ENCODE measurements at regions not wholly inside any gene's neighbourhood (a gene's known extent, or its start where the extent isn't known, plus 50 kb on each side); places are given as distances from the start of the nearest gene placed in this dataset.

DNA sequence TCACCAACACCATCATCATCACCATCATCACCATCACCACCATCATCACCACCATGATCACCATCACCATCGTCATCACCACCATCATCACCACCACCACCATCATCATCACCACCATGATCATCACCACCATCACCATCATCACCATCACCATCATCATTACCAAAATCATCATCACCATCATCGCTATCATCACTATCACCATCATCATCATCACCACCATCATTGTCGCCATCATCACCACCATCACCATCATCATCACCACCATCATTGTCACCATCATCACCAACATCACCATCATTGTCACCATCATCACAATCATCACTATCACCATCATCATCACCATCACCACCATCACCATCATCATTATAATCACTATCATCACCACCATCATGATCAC, 893.5 kb downstream of the TBC1D22A start:
- no peak for DNase-seq (ENCODE audit: low read depth in 3 of 3)

DNA sequence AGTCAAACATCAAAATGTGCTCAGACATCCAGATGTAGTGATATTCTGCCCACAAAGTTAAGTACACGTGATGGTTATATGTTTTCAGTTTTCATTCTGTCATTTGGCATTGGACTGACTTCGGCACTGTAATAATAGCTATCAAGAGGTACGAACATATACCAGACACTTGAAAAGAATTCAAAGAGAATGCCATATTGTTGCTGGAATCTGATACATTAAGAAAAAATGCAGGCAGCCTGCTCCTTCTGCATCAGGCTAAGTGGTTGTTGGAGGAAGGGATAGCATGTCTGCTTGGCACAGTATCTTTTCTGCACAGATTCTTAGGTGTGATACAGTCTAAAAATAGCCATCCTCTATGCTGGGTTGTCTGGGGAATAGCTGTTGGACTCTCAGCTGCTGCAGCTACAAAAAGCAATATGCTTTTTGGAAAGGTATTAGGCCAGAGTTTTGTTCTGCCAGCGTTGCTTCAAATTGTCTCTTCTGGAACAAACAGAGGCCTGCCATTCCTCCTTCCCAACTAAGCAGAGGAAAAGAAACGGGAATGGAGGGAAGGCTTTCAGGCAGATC, 892.6 kb downstream of the TBC1D22A start:
- DNase-seq (ENCODE audit: low read depth in 3 of 3): no peak

- no peak for DNase-seq (ENCODE audit: low read depth in 3 of 3)
Observed at GRCh38 chr22:47653921-47654320, 891.5 kb downstream of the TBC1D22A start.

DNA sequence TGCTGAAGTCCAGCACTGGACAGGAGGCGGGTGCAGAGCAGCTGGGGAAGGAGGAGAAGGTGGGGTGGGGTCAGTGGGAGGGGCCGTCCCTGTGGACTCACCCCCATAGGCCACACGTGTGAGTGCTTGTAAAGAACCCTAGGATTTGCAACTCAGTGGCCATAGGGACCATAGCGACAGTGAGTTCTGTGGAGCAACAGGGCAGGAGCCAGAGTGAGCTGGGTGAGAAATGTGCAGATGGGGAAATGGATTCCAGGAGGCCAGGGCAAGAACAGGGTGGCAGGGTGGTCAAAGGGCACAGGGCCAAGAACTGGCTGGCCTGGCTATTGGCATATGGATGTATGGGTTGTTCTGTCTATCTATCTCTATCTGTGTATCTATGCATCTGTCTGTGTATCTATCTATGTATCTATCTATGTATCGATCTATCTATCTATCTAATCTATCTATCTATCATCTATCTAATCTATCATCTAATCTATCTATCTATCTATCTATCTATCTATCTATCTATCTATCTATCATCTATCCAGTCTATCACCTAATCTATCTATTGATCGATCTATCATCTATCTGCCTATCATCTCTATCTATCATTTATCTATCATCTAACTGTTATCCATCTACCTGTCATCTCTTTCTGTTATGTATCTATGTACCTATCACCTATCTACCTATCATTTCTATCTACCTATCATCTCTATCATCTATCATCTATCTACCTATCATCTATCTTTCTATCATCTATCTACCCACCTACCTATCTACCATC, 889.0 kb downstream of the TBC1D22A start:
- DNase-seq (ENCODE audit: low read depth in 3 of 3): no peak

GRCh38 chr22:47647720-47648119, 885.3 kb downstream of the TBC1D22A start:
- DNase-seq (ENCODE audit: low read depth in 3 of 3): no peak

- no peak for DNase-seq (ENCODE audit: low read depth in 3 of 3)
Observed at GRCh38 chr22:47647181-47647580, 884.7 kb downstream of the TBC1D22A start.

- no peak for DNase-seq (ENCODE audit: low read depth in 3 of 3)
Observed at GRCh38 chr22:47645923-47646322, 883.5 kb downstream of the TBC1D22A start.

- no peak for DNase-seq (ENCODE audit: low read depth in 3 of 3)
Observed at GRCh38 chr22:47645450-47645914, 883.0 kb downstream of the TBC1D22A start.

DNA sequence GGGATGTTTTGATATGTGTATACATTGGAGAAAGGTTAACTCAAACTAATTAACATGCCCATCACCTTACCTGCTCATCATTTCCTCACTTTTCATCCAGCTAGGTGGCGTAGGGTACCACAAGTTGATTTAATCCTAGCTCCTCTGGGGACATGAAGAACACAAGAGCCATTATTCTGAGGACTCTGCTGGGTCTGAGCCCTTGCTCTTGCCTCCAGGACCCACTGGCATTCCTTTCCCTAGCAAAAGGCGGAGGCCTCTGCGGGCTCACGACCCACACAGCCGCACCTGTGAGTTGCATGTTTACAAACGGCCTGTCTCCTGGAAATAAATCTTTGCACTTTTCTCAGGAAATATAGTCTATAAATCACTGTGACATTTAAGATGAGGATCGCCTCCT, 871.9 kb downstream of the TBC1D22A start:
- DNase-seq (ENCODE audit: low read depth in 3 of 3): no peak

GRCh38 chr22:47633111-47633510, 870.7 kb downstream of the TBC1D22A start:
- DNase-seq (ENCODE audit: low read depth in 3 of 3): no peak

DNA sequence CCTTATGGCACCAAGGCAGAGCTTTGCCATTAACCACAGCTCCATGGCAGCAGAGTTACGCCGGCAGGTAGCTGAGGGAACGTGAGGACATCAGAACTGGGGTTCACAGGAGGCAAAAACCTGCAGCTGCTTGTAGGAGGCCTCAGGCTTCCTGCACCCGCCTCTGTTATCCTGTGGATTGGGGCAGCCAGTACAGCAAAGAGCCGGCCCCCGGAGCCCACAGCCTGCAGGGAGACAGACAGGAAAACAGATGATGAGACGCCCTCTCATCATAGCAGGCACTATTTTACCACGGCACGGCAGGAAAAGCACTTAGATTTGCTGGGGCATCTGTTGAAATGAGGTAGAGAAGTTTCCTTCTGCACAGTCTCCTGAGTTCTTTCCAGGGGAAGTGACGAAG, 870.3 kb downstream of the TBC1D22A start:
- no peak for DNase-seq (ENCODE audit: low read depth in 3 of 3)

DNA sequence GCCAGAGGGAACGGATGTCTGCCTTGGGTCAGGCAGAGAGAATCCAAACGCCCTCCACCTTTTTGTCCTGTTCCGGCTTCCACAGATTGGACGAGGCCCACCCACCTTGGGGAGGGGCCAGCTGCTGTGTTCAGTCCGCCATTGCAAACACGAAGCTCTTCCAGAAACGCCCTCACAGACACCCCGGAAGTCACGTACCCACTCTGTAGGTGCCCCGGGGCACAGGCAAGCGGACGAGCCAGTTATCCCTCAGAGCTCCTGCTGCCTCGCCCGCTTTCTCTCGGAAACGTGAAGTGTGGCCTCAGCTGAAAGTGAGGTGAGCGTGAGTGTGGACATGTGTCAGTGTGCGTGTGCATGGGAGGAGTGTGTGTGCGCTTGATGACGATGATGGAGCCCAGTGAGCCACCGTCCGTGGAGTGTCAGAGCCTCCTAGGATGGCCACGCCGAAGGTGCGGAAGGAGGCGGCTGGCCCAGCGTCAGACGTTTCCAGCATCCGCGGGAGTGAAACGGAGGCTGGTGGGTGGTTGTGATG, 869.2 kb downstream of the TBC1D22A start:
- DNase-seq (ENCODE audit: low read depth in 3 of 3): no peak

DNA sequence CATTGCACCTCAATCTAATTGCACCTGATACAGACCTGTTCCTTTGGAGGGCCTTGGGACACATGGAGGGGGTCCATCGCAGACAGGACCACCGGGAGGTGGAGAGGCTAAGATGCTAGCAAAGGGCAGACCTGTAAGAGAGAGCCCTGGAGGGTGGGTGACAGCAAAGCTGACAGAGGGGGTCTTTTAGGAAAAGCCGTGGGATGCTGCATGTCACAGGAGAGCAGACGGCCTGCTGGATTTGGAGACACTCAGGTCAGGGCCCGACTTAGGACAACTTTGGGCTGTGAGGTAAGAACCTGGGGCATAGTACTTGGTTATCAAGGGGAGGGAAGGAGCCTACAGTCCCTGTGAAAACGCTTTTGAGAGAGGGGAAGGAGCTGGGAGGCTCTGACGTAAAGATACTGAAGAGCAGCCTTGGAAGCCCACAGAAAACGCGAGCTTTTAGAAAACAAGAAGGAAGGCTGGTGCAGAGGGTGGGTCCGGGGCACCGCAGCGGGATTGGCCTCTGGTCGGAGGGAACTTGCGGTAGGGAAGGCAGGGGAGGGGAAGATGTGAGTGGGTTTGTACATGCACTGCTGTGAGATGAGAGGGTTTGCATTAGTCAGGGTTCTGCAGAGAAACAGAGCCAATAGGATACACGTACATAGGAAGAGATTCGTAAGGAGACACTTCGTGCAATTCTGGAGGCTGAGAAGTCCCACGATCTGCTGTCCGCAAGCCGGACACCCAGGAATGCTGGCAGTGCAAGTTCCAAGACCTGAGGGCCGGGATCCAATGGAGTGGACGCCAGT, 868.5 kb downstream of the TBC1D22A start:
- no peak for DNase-seq (ENCODE audit: low read depth in 3 of 3)

DNA sequence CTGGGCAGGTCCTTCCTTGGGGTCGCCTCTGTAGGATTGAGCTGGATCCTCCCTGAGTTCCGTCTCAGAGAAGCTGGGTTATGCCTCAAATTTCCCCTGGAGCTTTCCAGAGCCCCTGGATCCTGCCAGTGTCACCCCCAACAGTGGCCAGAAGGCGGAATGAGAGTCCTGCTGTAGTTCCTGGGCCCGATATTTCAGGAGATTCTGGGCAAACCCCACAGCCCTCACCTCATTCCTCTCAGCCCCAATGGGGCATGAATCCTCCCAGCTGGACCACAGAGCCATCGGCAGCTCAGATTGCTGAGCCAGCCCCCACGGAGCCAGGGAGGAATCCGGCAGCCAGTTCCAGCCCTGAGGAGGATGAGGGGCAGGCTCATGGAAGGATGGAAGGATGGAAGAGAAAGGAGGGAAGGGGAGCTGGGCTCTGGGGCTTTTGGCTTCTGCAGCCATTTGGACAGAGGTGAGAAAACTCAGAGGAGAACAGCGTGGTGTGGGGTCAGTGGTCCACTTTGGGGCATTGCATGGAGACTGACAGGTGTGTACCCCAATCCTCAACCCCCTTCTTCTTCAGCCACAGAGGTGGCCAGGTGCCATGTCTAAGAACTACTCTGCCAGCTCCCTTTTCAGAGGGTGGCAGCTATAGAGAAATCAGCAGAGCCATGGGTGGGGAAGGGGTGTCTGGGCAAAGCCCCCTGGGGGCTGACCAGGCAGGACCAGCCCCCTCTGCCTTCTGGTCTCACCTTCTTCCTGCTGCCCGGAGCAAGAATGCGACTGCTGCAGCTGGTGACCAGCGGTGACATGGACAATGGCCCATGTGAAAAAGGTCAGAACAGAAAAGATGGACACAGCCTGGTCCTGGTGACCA, 867.6 kb downstream of the TBC1D22A start:
- DNase-seq (ENCODE audit: low read depth in 3 of 3): no peak

DNA sequence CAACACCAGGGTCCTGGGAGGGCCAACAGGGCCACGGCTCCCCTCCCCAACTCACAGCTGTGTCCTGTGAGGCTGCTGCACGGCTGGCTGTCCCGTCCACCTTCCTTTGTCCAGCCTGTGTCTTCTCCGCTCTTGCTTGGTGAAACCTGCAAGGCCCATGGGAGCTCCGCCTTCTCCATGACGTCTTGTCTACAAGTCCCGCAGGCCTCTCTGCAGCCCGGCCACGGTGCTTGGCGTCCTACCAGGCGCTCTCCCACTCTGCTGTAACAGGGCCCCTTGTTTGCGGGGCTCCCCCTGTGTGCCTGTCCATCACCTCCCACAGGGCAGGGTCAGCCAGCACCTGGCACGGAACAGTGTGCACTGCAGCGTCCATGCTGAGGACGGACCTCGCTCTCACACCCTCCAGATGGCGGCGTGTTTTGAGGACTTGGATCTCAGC, 866.8 kb downstream of the TBC1D22A start:
- no peak for DNase-seq (ENCODE audit: low read depth in 3 of 3)

GRCh38 chr22:47628477-47629272, 866.2 kb downstream of the TBC1D22A start:
- no peak for DNase-seq (ENCODE audit: low read depth in 3 of 3)

DNA sequence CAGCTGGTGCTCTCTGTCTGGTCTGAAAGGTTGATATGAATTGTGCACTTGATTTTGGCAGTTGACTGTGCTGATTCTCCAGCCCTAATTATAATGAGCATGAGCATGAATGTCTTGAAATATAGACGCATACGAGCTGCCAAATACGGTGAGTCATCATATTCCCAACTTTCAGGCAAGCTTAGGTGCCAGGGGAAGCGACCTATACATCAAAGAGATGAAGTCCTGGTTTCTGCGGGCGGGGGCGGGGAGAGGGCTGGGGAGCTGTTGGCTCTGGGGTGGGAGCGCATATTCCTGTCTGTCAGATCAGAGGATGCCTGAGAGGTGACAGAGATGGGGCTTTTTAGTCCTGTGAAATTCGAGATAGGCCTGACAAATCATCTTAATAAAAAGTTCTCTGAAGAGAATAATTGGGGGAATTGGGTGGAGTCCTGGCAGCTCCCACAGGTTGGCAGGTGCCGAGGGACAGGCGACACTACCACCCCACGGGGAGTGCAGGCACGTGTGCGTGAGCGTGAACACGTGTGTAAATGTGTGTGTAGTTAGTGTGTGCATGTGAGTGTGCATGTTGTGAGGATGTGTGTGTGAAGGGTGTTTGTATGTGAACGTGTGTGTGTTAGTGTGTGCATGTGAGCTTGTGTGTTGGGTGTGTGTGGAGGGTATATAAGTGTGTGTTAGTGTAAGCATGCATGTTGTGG, 865.3 kb downstream of the TBC1D22A start:
- no peak for DNase-seq (ENCODE audit: low read depth in 3 of 3)

DNA sequence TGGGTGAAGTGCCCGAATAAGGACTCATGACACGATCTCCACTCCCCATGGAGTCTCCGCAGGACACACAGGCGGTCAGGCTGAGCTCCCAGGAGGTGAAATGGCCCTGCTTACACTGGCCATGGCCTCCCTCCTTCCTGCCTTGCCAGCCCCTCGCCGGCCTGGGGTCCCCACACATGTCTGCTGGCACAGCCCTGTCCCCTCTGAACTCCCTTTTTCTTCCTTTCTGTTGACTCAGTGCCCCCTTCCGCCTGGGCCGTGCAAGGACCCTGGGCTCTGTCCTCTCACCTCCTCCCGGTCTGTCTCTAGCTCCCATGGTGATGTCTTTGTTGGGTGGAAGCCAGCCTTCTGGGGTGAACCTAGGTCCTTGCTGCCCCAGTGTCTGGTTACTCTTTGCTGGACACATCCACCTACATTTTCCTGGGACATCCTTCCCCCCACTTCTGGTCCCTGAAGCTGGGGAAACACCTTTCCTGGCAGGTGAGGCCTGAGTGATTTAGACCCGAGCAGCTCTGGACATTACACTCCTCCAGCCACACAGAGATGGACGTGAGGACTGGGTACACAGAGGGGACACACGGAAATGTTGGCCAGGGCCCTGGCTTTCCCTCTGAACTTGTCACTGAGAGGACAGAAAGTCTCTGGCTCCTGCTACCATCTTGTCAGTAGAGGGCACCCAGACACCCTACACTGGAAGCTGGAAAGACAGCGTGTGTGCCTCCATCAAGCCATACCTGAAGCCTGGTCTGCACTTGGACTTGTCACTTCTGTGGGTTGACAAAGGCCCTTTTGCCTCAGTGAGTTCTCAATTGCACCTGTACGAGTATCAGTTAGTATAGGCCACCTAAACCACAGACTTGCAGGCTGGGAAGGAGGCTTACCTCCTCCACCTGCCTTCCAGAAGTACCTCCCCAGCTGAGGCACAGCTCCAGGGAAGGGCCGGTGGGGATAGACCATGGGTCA, 864.3 kb downstream of the TBC1D22A start:
- no peak for DNase-seq (ENCODE audit: low read depth in 3 of 3)

All from stimulated activated CD4-positive, alpha-beta T cell treated with anti-CD3 and anti-CD28 coated beads, TNF-alpha, amount 100 ng/mL, for 48 hours (primary cell).